IMR-90 (cell line): ENCODE measurements at regions not wholly inside any gene's neighbourhood (a gene's known extent, or its start where the extent isn't known, plus 50 kb on each side); places are given as distances from the start of the nearest gene placed in this dataset.

Experiments
- ATAC-seq: fragments of 200-7000 bp; cut with Tn5 transposase; 2 replicates; pipeline ENCODE4 v1.9.1; 2020; ENCODE audit warnings: low read depth, mild to moderate bottlenecking, moderate library complexity
- BruUV-seq: library from RNA; stranded (reverse); fragments of 400-500 nt; replicated peaks from 2 replicates; lab custom pipeline; 2021; lab: Mats Ljungman, UMichigan
- CTCF ChIA-PET: fragments of 300-600 bp; formaldehyde crosslinking; extraction: SDS; loops from one replicate; lab custom pipeline; 2021; ENCODE audit warnings: antibody characterized with exemption; lab: Yijun Ruan, JAX
- POLR2A ChIA-PET: fragments of 300-600 bp; sonication (Branson Sonifier 250); formaldehyde crosslinking; loops from one replicate; lab custom pipeline; 2022; ENCODE audit warnings: antibody characterized with exemption; ENCODE audit not compliant: unreplicated experiment; lab: Charles Lee
- DNase-seq: peaks from one replicate; pipeline ENCODE4 v3.0.0; 2013
- H2AFZ ChIP-seq: replicated peaks from 2 replicates; pipeline ENCODE3; 2013; ENCODE audit warnings: low read length, mild to moderate bottlenecking; ENCODE audit not compliant: poor library complexity
- H2AK5ac ChIP-seq: 2 replicates; pipeline ENCODE4 v1.6.1; 2013; ENCODE audit warnings: low read depth, low read length, inconsistent platforms
- H2AK9ac ChIP-seq: replicated peaks from 2 replicates; pipeline ENCODE3; 2013; ENCODE audit warnings: mild to moderate bottlenecking, low read depth, low read length, moderate library complexity; ENCODE audit not compliant: poor library complexity
- H2BK120ac ChIP-seq: 2 replicates; pipeline ENCODE4 v1.6.1; 2013; ENCODE audit warnings: low read depth, low read length, inconsistent platforms
- H2BK15ac ChIP-seq: 3 replicates; pipeline ENCODE4 v1.6.1; 2013; ENCODE audit warnings: low read depth, low read length, inconsistent platforms
- H2BK20ac ChIP-seq: 2 replicates; pipeline ENCODE4 v1.6.1; 2013; ENCODE audit warnings: low read depth, mild to moderate bottlenecking, inconsistent platforms, low read length, moderate library complexity
- H2BK5ac ChIP-seq: 2 replicates; pipeline ENCODE4 v1.6.1; 2013; ENCODE audit warnings: mild to moderate bottlenecking, low read depth, low read length, inconsistent platforms; ENCODE audit not compliant: poor library complexity, severe bottlenecking
- H3K14ac ChIP-seq: replicated peaks from 2 replicates; pipeline ENCODE4 v1.6.1; 2013; ENCODE audit warnings: low read depth, low read length, inconsistent platforms
- H3K18ac ChIP-seq: 2 replicates; pipeline ENCODE4 v1.6.1; 2013; ENCODE audit warnings: low read depth, low read length, control low read depth
- H3K23ac ChIP-seq: 2 replicates; pipeline ENCODE4 v1.6.1; 2013; ENCODE audit warnings: low read depth, low read length, inconsistent platforms
- H3K27ac ChIP-seq: 2 replicates; pipeline ENCODE4 v1.5.1; 2013; ENCODE audit warnings: mild to moderate bottlenecking, control low read depth, low read length; ENCODE audit not compliant: insufficient read depth
- H3K27me3 ChIP-seq: 2 replicates; pipeline ENCODE4 v1.6.1; 2013; ENCODE audit warnings: low read length; ENCODE audit not compliant: control insufficient read depth, insufficient read depth
- H3K36me3 ChIP-seq: 2 replicates; pipeline ENCODE4 v1.6.1; 2013; ENCODE audit warnings: low read length, mixed read lengths; ENCODE audit not compliant: control insufficient read depth, insufficient read depth
- H3K4ac ChIP-seq: 2 replicates; pipeline ENCODE4 v1.6.1; 2013; ENCODE audit warnings: low read depth, low read length, inconsistent platforms
- H3K4me1 ChIP-seq: 2 replicates; pipeline ENCODE4 v1.6.1; 2013; ENCODE audit warnings: low read length, mixed read lengths; ENCODE audit not compliant: control insufficient read depth, insufficient read depth
- H3K4me2 ChIP-seq: 2 replicates; pipeline ENCODE4 v1.6.1; 2013; ENCODE audit warnings: low read depth, mild to moderate bottlenecking, control low read depth, low read length, moderate library complexity
- H3K4me3 ChIP-seq: 2 replicates; pipeline ENCODE4 v1.5.1; 2013; ENCODE audit warnings: low read depth, mild to moderate bottlenecking, control low read depth, low read length, moderate library complexity; ENCODE audit not compliant: insufficient read depth
- H3K56ac ChIP-seq: 2 replicates; pipeline ENCODE4 v1.6.1; 2013; ENCODE audit warnings: low read length, inconsistent platforms; ENCODE audit not compliant: insufficient read depth; ENCODE audit errors: extremely low read depth
- H3K79me1 ChIP-seq, 2 experiments: 2 replicates each; pipeline ENCODE4 v1.6.1; 2013; ENCODE audit warnings: low read length in 2 of 2, inconsistent platforms in 1 of 2, low read depth in 1 of 2
- H3K9ac ChIP-seq: 2 replicates; pipeline ENCODE4 v1.6.1; 2013; ENCODE audit warnings: low read depth, low read length, control low read depth
- H3K9me1 ChIP-seq: 2 replicates; pipeline ENCODE4 v1.6.1; 2013; ENCODE audit warnings: low read length, inconsistent platforms; ENCODE audit not compliant: insufficient read depth
- H3K9me3 ChIP-seq: 2 replicates; pipeline ENCODE4 v1.6.1; 2013; ENCODE audit warnings: low read length; ENCODE audit not compliant: control insufficient read depth, insufficient read depth
- H4K20me1 ChIP-seq: 2 replicates; pipeline ENCODE4 v1.6.1; 2013; ENCODE audit warnings: low read length, inconsistent platforms; ENCODE audit not compliant: insufficient read depth
- H4K5ac ChIP-seq: 2 replicates; pipeline ENCODE4 v1.6.1; 2013; ENCODE audit warnings: mild to moderate bottlenecking, low read depth, low read length, control low read depth
- H4K8ac ChIP-seq, 2 experiments: 2 replicates each; pipeline ENCODE4 v1.6.1; 2013; ENCODE audit warnings: low read depth in 2 of 2, low read length in 2 of 2, control low read depth in 1 of 2, inconsistent platforms in 1 of 2
- H4K91ac ChIP-seq: 2 replicates; pipeline ENCODE4 v1.6.1; 2013; ENCODE audit warnings: low read depth, low read length, inconsistent platforms; ENCODE audit not compliant: insufficient read depth
- BHLHE40 ChIP-seq: fragments of 150-350 bp; IDR thresholded peaks from 2 replicates; pipeline ENCODE4 v1.6.1; 2016; ENCODE audit warnings: mild to moderate bottlenecking, low read depth, low read length
- CEBPB ChIP-seq: IDR thresholded peaks from 2 replicates; pipeline ENCODE4 v1.6.1; 2012; ENCODE audit warnings: low read depth, low read length, improper control_type of control experiment
- CHD1 ChIP-seq: IDR thresholded peaks from 2 replicates; pipeline ENCODE4 v1.6.1; 2012; ENCODE audit warnings: low read depth, low read length, improper control_type of control experiment
- MAFK ChIP-seq: IDR thresholded peaks from 2 replicates; pipeline ENCODE4 v1.6.1; 2012; ENCODE audit warnings: low read depth, low read length, improper control_type of control experiment
- MAZ ChIP-seq: IDR thresholded peaks from 2 replicates; pipeline ENCODE4 v1.6.1; 2012; ENCODE audit warnings: low read depth, mild to moderate bottlenecking, low read length, improper control_type of control experiment, moderate library complexity, borderline replicate concordance
- MXI1 ChIP-seq: IDR thresholded peaks from 2 replicates; pipeline ENCODE4 v1.6.1; 2012; ENCODE audit warnings: low read depth, mild to moderate bottlenecking, low read length, moderate library complexity, borderline replicate concordance
- NFE2L2 ChIP-seq: fragments of 150-350 bp; IDR thresholded peaks from 2 replicates; pipeline ENCODE4 v1.6.1; 2016; ENCODE audit warnings: low read depth, mild to moderate bottlenecking, low read length
- POLR2A ChIP-seq: IDR thresholded peaks from 2 replicates; pipeline ENCODE4 v1.6.1; 2012; ENCODE audit warnings: mild to moderate bottlenecking, low read depth, low read length
- RAD21 ChIP-seq: IDR thresholded peaks from 2 replicates; pipeline ENCODE4 v1.6.1; 2012; ENCODE audit warnings: low read length, improper control_type of control experiment
- RCOR1 ChIP-seq: IDR thresholded peaks from 2 replicates; pipeline ENCODE4 v1.6.1; 2012; ENCODE audit warnings: mild to moderate bottlenecking, low read length, improper control_type of control experiment; ENCODE audit not compliant: insufficient replicate concordance
- RFX5 ChIP-seq: IDR thresholded peaks from 2 replicates; pipeline ENCODE4 v1.8.0; 2012; ENCODE audit warnings: low read depth, mild to moderate bottlenecking, low read length, moderate library complexity
- SMC3 ChIP-seq: fragments of 150-350 bp; IDR thresholded peaks from 2 replicates; pipeline ENCODE4 v1.6.1; 2016; ENCODE audit warnings: low read depth, mild to moderate bottlenecking, antibody characterized with exemption, low read length, moderate library complexity
- WGBS, 2 experiments: methylation state at CpG; one replicate each; pipeline versions ENCODE4 v1.1.5 to v1.1.7; 2013; ENCODE audit warnings: missing lambda C conversion rate in 2 of 2; ENCODE audit not compliant: insufficient read length in 1 of 2; ENCODE audit errors: extremely low coverage in 2 of 2; 5-methylcytosine and 5-hydroxymethylcytosine counted together
- dilution Hi-C: fragments of 300-500 bp; cut with HindIII; formaldehyde crosslinking; loops from one replicate; pipeline ENCODE4 v1.14.3; 2018; ENCODE audit warnings: low sequenced_read_pairs; ENCODE audit not compliant: unreplicated experiment
- in situ Hi-C: fragments of 300-500 bp; cut with MboI; formaldehyde crosslinking; loops from 3 replicates; pipeline ENCODE4 v1.14.3; 2019; ENCODE audit warnings: low sequenced_read_pairs, inconsistent platforms, mixed read lengths
- intact Hi-C: fragments of 100-400 bp; cut with micrococcal nuclease; formaldehyde crosslinking; loops from 2 replicates; pipeline ENCODE4 v1.10.0; 2022
- TF ChIP-seq, protein P1 (sequence below): conservative IDR thresholded peaks from 2 replicates; pipeline ENCODE4 v1.5.1; 2012; ENCODE audit warnings: mild to moderate bottlenecking, low read depth, low read length, improper control_type of control experiment
- TF ChIP-seq, protein P2 (sequence below): fragments of 150-350 bp; IDR thresholded peaks from 2 replicates; pipeline ENCODE4 v1.6.1; 2016; ENCODE audit warnings: low read depth, mild to moderate bottlenecking, low read length, moderate library complexity, borderline replicate concordance
- TF ChIP-seq, protein P3 (sequence below): fragments of 150-350 bp; IDR thresholded peaks from 2 replicates; pipeline ENCODE4 v1.6.1; 2017; ENCODE audit warnings: mild to moderate bottlenecking, antibody characterized with exemption, low read length, low read depth

DNA sequence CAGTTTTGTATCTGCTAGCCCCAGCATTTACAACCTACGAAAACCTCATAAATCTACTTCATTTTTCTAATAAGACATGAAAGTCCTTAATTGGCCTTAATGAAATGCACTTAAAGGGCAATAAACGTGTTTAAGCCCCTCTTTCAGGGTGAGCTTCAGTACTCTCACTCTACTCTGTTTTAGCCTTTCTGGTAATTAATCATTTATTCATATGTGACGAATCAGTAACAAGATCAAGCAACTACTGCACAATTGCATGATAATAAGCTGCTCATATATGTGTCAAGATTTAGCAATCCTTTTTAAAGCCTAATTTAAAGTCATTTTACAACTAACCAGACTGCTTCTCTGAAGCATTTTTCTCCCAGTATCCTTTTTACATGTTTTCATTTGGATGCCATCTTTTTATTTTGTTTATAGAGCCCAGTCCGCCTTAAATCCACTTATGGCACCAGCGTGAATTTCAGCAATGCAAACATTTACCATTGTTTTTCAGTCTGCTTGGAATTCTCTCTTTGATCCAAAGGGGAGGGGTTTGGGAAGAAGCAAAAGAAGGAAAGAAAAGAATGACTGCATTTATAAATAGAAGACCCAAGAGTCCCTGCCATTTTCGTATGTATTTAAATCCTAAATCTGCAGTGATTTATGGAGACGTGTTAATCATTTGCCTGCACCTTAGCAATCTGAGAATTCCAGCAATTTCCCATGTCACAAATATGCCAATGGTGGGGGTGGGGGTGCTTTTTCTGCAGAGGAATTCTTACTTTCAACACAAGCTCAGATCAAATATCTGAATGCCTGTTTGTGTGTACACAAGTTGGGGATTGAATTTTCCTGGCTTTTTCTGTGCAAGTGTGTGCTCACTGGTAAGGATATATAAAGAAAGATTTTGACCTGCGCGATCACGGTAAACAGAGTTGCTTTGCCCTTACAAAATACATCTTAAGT lies 230.8 kb upstream of the TBC1D5 start:
- 20% methylated on average over 1 of the region's 10 CpGs; no CpG with 5 or more reads in 1 of the 2 experiments for WGBS, 2 experiments
- no peaks in the 10 kb centered on the region for H3K27me3 ChIP-seq
- no peak overlapping the region for H4K8ac ChIP-seq
- ATAC-seq = no peak
- H3K9me1 ChIP-seq = no peaks in the 10 kb centered on the region
- H2AK5ac ChIP-seq = no peak overlapping the region
- no peaks in the 10 kb centered on the region for H3K36me3 ChIP-seq
- H3K4me2 ChIP-seq = no peak overlapping the region
- H4K91ac ChIP-seq = no peak overlapping the region
- no peaks in the 10 kb centered on the region for H3K9me3 ChIP-seq
- no peak overlapping the region for H2BK20ac ChIP-seq
- in situ Hi-C loops = no loop called here
- ChIA-PET POLR2A (no interaction called here), CTCF (no interaction called here)
- no peaks in the 10 kb centered on the region for H3K79me1 ChIP-seq
- H4K20me1 ChIP-seq = no peaks in the 10 kb centered on the region
- H3K18ac ChIP-seq = no peak overlapping the region
- dilution Hi-C loops = no loop called here
- H3K4me1 ChIP-seq = no peaks in the 10 kb centered on the region
- no peak overlapping the region for H2BK5ac ChIP-seq
- no peak overlapping the region for H2AFZ ChIP-seq
- H2BK120ac ChIP-seq = no peak overlapping the region
- no peak overlapping the region for H4K5ac ChIP-seq
- H2BK15ac ChIP-seq = no peak overlapping the region
- no peak overlapping the region for H3K27ac ChIP-seq
- no peak overlapping the region for H3K56ac ChIP-seq
- no peak overlapping the region for H2AK9ac ChIP-seq
- H3K23ac ChIP-seq = no peak overlapping the region
- H3K14ac ChIP-seq = no peak overlapping the region
- no peak overlapping the region for H3K4me3 ChIP-seq
- intact Hi-C loops = no loop called here
- no peak overlapping the region for H3K4ac ChIP-seq
- no peak overlapping the region for H3K9ac ChIP-seq
- no TSS peak for BruUV-seq
- DNase-seq = no peak
- TF ChIP-seq RFX5 (no peak), BHLHE40 (no peak), SMC3 (no peak), MXI1 (no peak), CEBPB (no peak), POLR2A (no peak), MAZ (no peak), RAD21 (no peak), NFE2L2 (no peak), CHD1 (no peak), MAFK (no peak), RCOR1 (no peak)
- TF ChIP-seq, protein P1, sequence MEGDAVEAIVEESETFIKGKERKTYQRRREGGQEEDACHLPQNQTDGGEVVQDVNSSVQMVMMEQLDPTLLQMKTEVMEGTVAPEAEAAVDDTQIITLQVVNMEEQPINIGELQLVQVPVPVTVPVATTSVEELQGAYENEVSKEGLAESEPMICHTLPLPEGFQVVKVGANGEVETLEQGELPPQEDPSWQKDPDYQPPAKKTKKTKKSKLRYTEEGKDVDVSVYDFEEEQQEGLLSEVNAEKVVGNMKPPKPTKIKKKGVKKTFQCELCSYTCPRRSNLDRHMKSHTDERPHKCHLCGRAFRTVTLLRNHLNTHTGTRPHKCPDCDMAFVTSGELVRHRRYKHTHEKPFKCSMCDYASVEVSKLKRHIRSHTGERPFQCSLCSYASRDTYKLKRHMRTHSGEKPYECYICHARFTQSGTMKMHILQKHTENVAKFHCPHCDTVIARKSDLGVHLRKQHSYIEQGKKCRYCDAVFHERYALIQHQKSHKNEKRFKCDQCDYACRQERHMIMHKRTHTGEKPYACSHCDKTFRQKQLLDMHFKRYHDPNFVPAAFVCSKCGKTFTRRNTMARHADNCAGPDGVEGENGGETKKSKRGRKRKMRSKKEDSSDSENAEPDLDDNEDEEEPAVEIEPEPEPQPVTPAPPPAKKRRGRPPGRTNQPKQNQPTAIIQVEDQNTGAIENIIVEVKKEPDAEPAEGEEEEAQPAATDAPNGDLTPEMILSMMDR = no peak
- TF ChIP-seq, protein P2, sequence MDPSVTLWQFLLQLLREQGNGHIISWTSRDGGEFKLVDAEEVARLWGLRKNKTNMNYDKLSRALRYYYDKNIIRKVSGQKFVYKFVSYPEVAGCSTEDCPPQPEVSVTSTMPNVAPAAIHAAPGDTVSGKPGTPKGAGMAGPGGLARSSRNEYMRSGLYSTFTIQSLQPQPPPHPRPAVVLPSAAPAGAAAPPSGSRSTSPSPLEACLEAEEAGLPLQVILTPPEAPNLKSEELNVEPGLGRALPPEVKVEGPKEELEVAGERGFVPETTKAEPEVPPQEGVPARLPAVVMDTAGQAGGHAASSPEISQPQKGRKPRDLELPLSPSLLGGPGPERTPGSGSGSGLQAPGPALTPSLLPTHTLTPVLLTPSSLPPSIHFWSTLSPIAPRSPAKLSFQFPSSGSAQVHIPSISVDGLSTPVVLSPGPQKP = no peak
- TF ChIP-seq, protein P3, sequence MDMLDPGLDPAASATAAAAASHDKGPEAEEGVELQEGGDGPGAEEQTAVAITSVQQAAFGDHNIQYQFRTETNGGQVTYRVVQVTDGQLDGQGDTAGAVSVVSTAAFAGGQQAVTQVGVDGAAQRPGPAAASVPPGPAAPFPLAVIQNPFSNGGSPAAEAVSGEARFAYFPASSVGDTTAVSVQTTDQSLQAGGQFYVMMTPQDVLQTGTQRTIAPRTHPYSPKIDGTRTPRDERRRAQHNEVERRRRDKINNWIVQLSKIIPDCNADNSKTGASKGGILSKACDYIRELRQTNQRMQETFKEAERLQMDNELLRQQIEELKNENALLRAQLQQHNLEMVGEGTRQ = no peak
